HuH-7.5 (cell line): ENCODE measurements at regions not wholly inside any gene's neighbourhood (a gene's known extent, or its start where the extent isn't known, plus 50 kb on each side); places are given as distances from the start of the nearest gene placed in this dataset.

Experiments used
- DNase-seq: peaks from one replicate; pipeline ENCODE4 v3.0.0; 2011; ENCODE audit warnings: low spot score

- DNase-seq: no peak
Measured at GRCh38 chr6:4587171-4587570, 189.0 kb upstream of the CDYL start.

- DNase-seq: no peak
Measured at GRCh38 chr6:4586469-4586859, 189.7 kb upstream of the CDYL start.

GRCh38 chr6:4585682-4586468 lies 190.3 kb upstream of the CDYL start:
- DNase-seq: no peak

GRCh38 chr6:4584801-4585200 lies 191.4 kb upstream of the CDYL start:
- no peak for DNase-seq

GRCh38 chr6:4582506-4583417 lies 193.4 kb upstream of the CDYL start:
- no peak for DNase-seq

GRCh38 chr6:4581468-4582385 lies 194.5 kb upstream of the CDYL start:
- no peak for DNase-seq

GRCh38 chr6:4580361-4580760 lies 195.8 kb upstream of the CDYL start:
- no peak for DNase-seq

GRCh38 chr6:4577406-4577805 lies 198.8 kb upstream of the CDYL start:
- DNase-seq: no peak

GRCh38 chr6:4575714-4576113 lies 200.5 kb upstream of the CDYL start:
- DNase-seq: no peak

- no peak for DNase-seq
Measured at GRCh38 chr6:4574007-4574406, 202.2 kb upstream of the CDYL start.

GRCh38 chr6:4571011-4571410 lies 205.2 kb upstream of the CDYL start:
- no peak for DNase-seq

- no peak for DNase-seq
Measured at GRCh38 chr6:4568138-4568537, 208.1 kb upstream of the CDYL start.

- DNase-seq: no peak
Measured at GRCh38 chr6:4567141-4567540, 209.1 kb upstream of the CDYL start.

GRCh38 chr6:4565301-4566250 lies 210.6 kb upstream of the CDYL start:
- DNase-seq: no peak

- no peak for DNase-seq
Measured at GRCh38 chr6:4564801-4565271, 211.4 kb upstream of the CDYL start.

GRCh38 chr6:4563877-4564276 lies 212.3 kb upstream of the CDYL start:
- no peak for DNase-seq

GRCh38 chr6:4563156-4563555 lies 213.0 kb upstream of the CDYL start:
- no peak for DNase-seq

- DNase-seq: no peak
Measured at GRCh38 chr6:4561773-4562400, 214.3 kb upstream of the CDYL start.

- no peak for DNase-seq
Measured at GRCh38 chr6:4561078-4561435, 215.1 kb upstream of the CDYL start.
